ENCODE measurements at regions not wholly inside any gene's neighbourhood (a gene's known extent, or its start where the extent isn't known, plus 50 kb on each side); places are given as distances from the start of the nearest gene placed in this dataset.
"Not testable (repeated sequence)": the region's sequence is repeated elsewhere in the genome, so short reads cannot be mapped to it uniquely, and the experiment has no call there.

DNA sequence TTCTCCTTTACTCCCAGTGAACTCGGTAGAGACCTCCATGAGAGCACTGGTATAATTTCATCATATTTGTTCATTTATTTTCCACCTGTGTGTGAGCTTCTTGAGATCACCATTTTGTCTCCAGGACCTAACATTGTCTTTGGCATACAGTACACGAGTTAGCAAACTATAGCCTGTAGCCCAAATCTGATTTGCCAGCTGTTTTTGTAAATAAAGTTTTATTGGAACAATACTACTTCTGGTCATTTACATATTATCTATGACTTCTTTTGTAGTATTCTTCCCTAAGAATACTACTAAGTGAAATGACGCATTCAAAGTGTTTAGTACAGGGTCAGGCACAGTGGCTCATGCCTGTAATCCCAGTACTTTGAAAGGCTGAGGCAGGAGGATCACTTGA, 449.5 kb downstream of the PLPP3 start:
- H3K36me3 Mint-ChIP-seq (ENCODE audit: low read depth) = no peaks in the 10 kb centered on the region
- H3K9me3 Mint-ChIP-seq = peaks cover 11% of the 10 kb centered on the region; the same call in 1 of the 2 replicates

DNA sequence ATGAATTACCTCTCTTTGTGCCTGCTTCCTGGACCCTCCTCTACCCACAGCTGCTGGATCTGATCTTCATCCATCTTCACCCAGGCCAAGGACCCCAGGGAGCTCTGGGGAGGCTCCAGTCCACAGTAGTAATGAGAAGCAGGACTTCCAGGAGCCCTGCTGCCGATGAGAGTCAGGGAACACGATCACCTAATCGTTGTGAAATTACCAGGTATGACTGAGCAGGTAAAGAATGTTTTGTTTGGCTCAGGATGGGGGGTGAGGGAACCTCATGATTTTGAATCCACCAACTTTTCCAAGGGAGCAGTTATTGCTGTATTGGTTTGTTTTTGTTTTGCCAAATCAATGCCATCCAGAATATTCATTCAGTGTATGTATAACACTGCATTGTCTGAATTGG, 454.0 kb downstream of the PLPP3 start:
- H3K4me3 Mint-ChIP-seq = no peak overlapping the region
- H3K4me1 Mint-ChIP-seq (ENCODE audit: low read depth) = no peaks in the 10 kb centered on the region
- peaks cover 4% of the 10 kb centered on the region; the same call in 1 of the 2 replicates for H3K27me3 Mint-ChIP-seq (ENCODE audit: insufficient read depth)
- H3K9me3 Mint-ChIP-seq = peaks cover 27% of the 10 kb centered on the region
- H3K36me3 Mint-ChIP-seq (ENCODE audit: low read depth) = no peaks in the 10 kb centered on the region; the same call in 1 of the 2 replicates
- DNase-seq = no peak
- TF ChIP-seq, protein P1, sequence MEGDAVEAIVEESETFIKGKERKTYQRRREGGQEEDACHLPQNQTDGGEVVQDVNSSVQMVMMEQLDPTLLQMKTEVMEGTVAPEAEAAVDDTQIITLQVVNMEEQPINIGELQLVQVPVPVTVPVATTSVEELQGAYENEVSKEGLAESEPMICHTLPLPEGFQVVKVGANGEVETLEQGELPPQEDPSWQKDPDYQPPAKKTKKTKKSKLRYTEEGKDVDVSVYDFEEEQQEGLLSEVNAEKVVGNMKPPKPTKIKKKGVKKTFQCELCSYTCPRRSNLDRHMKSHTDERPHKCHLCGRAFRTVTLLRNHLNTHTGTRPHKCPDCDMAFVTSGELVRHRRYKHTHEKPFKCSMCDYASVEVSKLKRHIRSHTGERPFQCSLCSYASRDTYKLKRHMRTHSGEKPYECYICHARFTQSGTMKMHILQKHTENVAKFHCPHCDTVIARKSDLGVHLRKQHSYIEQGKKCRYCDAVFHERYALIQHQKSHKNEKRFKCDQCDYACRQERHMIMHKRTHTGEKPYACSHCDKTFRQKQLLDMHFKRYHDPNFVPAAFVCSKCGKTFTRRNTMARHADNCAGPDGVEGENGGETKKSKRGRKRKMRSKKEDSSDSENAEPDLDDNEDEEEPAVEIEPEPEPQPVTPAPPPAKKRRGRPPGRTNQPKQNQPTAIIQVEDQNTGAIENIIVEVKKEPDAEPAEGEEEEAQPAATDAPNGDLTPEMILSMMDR (IDR thresholded peaks at IDR 0.05) = no peak
- no peak overlapping the region for H3K27ac Mint-ChIP-seq

More for the DNA sequence above, 449.5 kb downstream of the PLPP3 start:
- no peak for DNase-seq
- Mint-ChIP-seq H3K4me1 (ENCODE audit: low read depth) (no peaks in the 10 kb centered on the region), H3K4me3 (no peak overlapping the region), H3K27me3 (ENCODE audit: insufficient read depth) (peaks cover 4% of the 10 kb centered on the region; the same call in 1 of the 2 replicates), H3K27ac (no peak overlapping the region)
- TF ChIP-seq, protein P1 (IDR thresholded peaks at IDR 0.05) = no peak

DNA sequence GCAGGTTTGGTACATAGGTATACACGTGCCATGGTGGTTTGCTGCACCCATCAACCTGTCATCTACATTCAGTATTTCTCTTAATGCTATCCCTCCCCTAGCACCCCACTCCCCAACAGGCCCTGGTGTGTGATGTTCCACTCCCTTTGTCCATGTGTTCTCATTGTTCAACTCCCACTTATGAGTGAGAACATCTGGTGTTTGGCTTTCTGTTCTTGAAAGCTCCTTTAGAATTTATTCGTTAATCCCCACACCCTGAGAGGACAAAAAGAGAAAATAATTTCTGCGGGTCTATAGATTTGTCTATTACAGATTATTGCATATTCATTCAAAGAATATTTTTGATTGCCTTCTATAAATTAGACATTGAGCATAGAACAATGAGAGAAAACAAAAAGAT, 455.5 kb downstream of the PLPP3 start:
- no peak overlapping the region for H3K27ac Mint-ChIP-seq
- H3K27me3 Mint-ChIP-seq (ENCODE audit: insufficient read depth) = peaks cover 3% of the 10 kb centered on the region; the same call in 1 of the 2 replicates
- H3K9me3 Mint-ChIP-seq = peaks cover 27% of the 10 kb centered on the region
- no peaks in the 10 kb centered on the region; the same call in 1 of the 2 replicates for H3K36me3 Mint-ChIP-seq (ENCODE audit: low read depth)
- H3K4me1 Mint-ChIP-seq (ENCODE audit: low read depth) = no peaks in the 10 kb centered on the region
- no peak for DNase-seq
- TF ChIP-seq, protein P1 (IDR thresholded peaks at IDR 0.05) = no peak
- H3K4me3 Mint-ChIP-seq = no peak overlapping the region

DNA sequence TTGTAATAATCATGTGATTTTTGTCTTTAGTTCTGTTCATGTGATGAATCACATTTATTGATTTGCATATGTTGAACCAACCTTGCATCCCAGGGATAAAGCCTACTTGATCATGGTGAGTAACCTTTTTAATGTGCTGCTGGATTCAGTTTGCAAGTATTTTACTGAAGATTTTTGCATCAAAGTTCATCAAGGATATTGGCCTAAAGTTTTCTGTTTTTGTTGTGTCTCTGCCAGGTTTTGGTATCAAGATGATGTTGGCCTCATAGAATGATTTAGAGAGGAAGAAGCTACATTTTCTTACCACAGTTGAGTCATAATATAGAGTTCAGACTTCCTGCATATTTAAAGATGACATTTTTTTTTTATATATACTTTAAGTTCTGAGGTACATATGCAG, 455.9 kb downstream of the PLPP3 start:
- H3K27ac Mint-ChIP-seq = no peak overlapping the region
- H3K4me3 Mint-ChIP-seq = no peak overlapping the region
- H3K36me3 Mint-ChIP-seq (ENCODE audit: low read depth) = no peaks in the 10 kb centered on the region; the same call in 1 of the 2 replicates
- H3K9me3 Mint-ChIP-seq = peaks cover 27% of the 10 kb centered on the region
- H3K4me1 Mint-ChIP-seq (ENCODE audit: low read depth) = no peaks in the 10 kb centered on the region
- TF ChIP-seq, protein P1 (IDR thresholded peaks at IDR 0.05) = no peak
- peak; percentile 24 for DNase-seq
- peaks cover 1% of the 10 kb centered on the region; the same call in 1 of the 2 replicates for H3K27me3 Mint-ChIP-seq (ENCODE audit: insufficient read depth)

DNA sequence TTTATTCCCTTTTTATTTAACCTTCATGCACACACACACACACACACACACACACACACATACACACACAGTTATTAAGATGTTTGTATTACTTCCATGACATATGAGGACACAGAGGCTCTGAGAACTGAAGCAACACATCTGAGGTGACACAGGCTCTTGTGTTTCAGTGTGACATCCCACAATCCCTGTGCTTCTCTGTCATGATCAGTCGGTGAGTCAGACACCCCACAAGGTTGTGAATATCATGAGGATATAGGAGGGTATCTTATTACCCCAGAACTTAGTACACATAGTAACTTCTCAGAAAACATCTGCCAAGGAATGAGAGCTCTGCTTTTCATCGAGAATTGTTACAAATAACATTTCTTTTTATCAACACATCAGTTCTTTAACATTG, 459.3 kb downstream of the PLPP3 start:
- no peaks in the 10 kb centered on the region; the same call in 1 of the 2 replicates for H3K27me3 Mint-ChIP-seq (ENCODE audit: insufficient read depth)
- H3K27ac Mint-ChIP-seq = no peak overlapping the region
- DNase-seq = no peak
- peaks cover 23% of the 10 kb centered on the region for H3K9me3 Mint-ChIP-seq
- no peak overlapping the region for H3K4me3 Mint-ChIP-seq
- no peaks in the 10 kb centered on the region for H3K4me1 Mint-ChIP-seq (ENCODE audit: low read depth)
- H3K36me3 Mint-ChIP-seq (ENCODE audit: low read depth) = no peaks in the 10 kb centered on the region; the same call in 1 of the 2 replicates
- TF ChIP-seq, protein P1 (IDR thresholded peaks at IDR 0.05) = no peak

DNA sequence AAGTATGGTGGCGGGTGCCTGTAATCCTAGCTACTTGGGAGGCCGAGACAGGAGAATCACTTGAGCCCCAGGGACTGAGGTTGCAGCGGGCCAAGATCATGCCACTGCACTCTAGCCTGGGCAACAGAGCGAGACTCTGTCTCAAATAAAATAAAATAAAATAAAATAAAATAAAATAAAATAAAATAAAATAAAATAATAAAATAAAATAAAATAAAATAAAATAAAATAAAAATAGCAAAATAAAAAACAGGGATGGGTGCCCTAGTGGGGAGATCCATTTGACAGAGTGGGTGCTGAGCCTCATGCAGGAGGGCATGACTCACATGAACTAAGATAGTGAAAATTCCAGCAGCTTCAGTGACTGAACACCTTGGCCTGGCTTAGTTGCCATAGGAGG, 460.7 kb downstream of the PLPP3 start:
- peaks cover 23% of the 10 kb centered on the region for H3K9me3 Mint-ChIP-seq
- H3K27me3 Mint-ChIP-seq (ENCODE audit: insufficient read depth); DNase-seq; H3K36me3 Mint-ChIP-seq (ENCODE audit: low read depth); H3K4me3 Mint-ChIP-seq; H3K4me1 Mint-ChIP-seq (ENCODE audit: low read depth); H3K27ac Mint-ChIP-seq: not testable (repeated sequence)
